Retinal pigment epithelial cell (primary cell): ENCODE measurements at regions not wholly inside any gene's neighbourhood (a gene's known extent, or its start where the extent isn't known, plus 50 kb on each side); places are given as distances from the start of the nearest gene placed in this dataset.

ENCODE experiments used
- DNase-seq: peaks from one replicate; pipeline ENCODE4 v3.0.0-alpha.2; 2010; ENCODE audit warnings: low read depth
- H3K4me3 ChIP-seq: 2 replicates; pipeline ENCODE4 v1.5.1; 2011; ENCODE audit warnings: mild to moderate bottlenecking, low read length, control low read depth, moderate library complexity
- CTCF ChIP-seq: conservative IDR thresholded peaks from 2 replicates; pipeline ENCODE4 v1.5.1; 2011; ENCODE audit warnings: low read depth, low read length, control low read depth, inconsistent platforms

DNA sequence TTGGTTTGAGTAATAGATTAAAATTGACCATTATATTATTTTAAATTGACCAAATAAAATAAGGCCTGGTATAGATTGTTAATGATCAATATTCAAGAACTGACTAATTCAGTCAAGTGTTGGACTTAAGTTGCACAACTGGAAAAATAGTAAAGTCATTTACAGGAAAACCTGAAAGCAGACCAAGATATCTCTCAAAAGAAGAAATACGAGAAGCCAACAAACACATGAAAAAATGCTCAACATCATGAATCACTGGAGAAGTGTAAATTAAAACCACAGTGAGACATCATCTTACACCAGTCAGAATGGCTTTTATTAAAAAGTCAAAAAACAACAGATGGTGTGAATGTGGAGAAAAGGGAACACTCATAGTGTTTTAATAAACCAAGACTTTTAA, 80.4 kb upstream of the MALRD1 start:
- no peak overlapping the region for H3K4me3 ChIP-seq
- DNase-seq = no peak
- TF ChIP-seq CTCF = no peak

DNA sequence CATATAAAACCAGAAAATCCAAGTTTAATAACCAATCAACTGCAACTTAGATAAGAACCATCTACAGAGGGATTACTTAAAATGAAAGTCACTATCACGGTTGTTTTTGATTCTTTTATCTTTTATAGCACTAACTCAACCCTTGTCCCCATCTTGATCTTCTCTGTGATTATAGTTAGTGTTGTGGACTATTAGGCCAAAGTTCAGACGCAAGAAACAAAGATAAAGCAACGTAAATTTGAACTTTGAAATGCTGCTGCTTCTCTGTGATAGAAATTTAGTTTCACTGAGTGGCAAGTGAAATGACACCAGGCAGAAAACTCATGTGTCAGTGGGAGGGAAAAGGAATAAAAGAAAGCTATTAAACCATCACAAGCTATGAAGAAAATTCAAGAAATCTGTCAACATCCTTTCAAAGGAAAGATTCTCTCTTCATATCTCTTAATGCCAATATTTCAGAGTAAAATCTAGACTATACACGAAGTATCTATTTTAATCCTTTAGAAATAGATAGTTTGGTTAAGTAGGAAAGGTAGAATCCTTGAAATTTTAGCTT, 71.8 kb upstream of the MALRD1 start:
- no peak for TF ChIP-seq CTCF
- DNase-seq = no peak
- H3K4me3 ChIP-seq = no peak overlapping the region

GRCh38 chr10:18980089-18980629, 68.4 kb upstream of the MALRD1 start:
- DNase-seq = no peak
- TF ChIP-seq CTCF = no peak
- H3K4me3 ChIP-seq = no peak overlapping the region

DNA sequence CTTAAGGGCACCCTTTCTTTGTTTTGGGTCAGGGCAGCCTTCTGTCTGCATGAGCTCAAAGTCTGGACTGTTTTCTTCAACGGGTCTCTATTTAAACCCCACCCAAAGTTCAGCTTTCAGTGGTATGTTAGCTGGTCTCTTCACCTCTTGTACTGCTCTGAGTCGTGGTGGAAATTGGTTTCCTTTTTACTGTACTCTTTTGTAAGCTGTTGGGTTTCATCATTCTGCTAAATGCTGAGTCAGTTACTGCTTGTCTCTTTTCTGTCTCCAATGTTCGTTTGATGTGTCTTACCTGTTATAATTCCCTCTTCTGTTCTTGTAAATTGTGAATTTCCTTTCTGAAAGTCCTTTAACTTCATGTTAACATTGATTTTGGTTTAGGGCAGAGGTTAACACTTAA, 64.1 kb upstream of the MALRD1 start:
- no peak overlapping the region for H3K4me3 ChIP-seq
- no peak for DNase-seq
- no peak for TF ChIP-seq CTCF

GRCh38 chr10:18988338-18988737, 60.3 kb upstream of the MALRD1 start:
- no peak for DNase-seq
- H3K4me3 ChIP-seq = no peak overlapping the region
- no peak for TF ChIP-seq CTCF
